Stimulated activated CD4-positive, alpha-beta T cell treated with anti-CD3 and anti-CD28 coated beads, Interleukin-15, amount 100 ng/mL, for 48 hours (primary cell): ENCODE measurements at regions not wholly inside any gene's neighbourhood (a gene's known extent, or its start where the extent isn't known, plus 50 kb on each side); places are given as distances from the start of the nearest gene placed in this dataset.

Experiments
- DNase-seq, 2 donors: peaks; one replicate each; pipeline ENCODE4 v3.0.0-alpha.2; 2020; ENCODE audit warnings: low read depth in 2 of 2

GRCh38 chr21:43332861-43333297 lies 94.1 kb downstream of the SIK1 start:
- no peak for DNase-seq

GRCh38 chr21:43331962-43332828 lies 94.7 kb downstream of the SIK1 start:
- no peak for DNase-seq

- no peak for DNase-seq
Observed at GRCh38 chr21:43331111-43331961, 95.6 kb downstream of the SIK1 start.

- DNase-seq: no peak
Observed at GRCh38 chr21:43330306-43330881, 96.5 kb downstream of the SIK1 start.

GRCh38 chr21:43329711-43330269 lies 97.1 kb downstream of the SIK1 start:
- DNase-seq: no peak

- no peak for DNase-seq
Observed at GRCh38 chr21:43328958-43329691, 97.8 kb downstream of the SIK1 start.

GRCh38 chr21:43328185-43328957 lies 98.6 kb downstream of the SIK1 start:
- no peak for DNase-seq

GRCh38 chr21:43325968-43326715 lies 100.8 kb downstream of the SIK1 start:
- DNase-seq: no peak

GRCh38 chr21:43325036-43325435 lies 101.9 kb downstream of the SIK1 start:
- no peak for DNase-seq

- DNase-seq: no peak
Observed at GRCh38 chr21:43324596-43324995, 102.3 kb downstream of the SIK1 start.

GRCh38 chr21:43323244-43324005 lies 103.5 kb downstream of the SIK1 start:
- no peak for DNase-seq

- DNase-seq: no peak
Observed at GRCh38 chr21:43322805-43323204, 104.1 kb downstream of the SIK1 start.

GRCh38 chr21:43322311-43322710 lies 104.6 kb downstream of the SIK1 start:
- no peak for DNase-seq

- no peak for DNase-seq
Observed at GRCh38 chr21:43321611-43322010, 105.3 kb downstream of the SIK1 start.

- no peak for DNase-seq
Observed at GRCh38 chr21:43321111-43321510, 105.8 kb downstream of the SIK1 start.

GRCh38 chr21:43320526-43320925 lies 106.4 kb downstream of the SIK1 start:
- no peak for DNase-seq

GRCh38 chr21:43318841-43319781 lies 107.8 kb downstream of the SIK1 start:
- DNase-seq: no peak

- DNase-seq: no peak
Observed at GRCh38 chr21:43318368-43318767, 108.6 kb downstream of the SIK1 start.
